K562 (cell line): ENCODE measurements at regions not wholly inside any gene's neighbourhood (a gene's known extent, or its start where the extent isn't known, plus 50 kb on each side); places are given as distances from the start of the nearest gene placed in this dataset.

Experiments used
- CEBPZ ChIP-seq: fragments of 150-350 bp; IDR thresholded peaks from 2 replicates; pipeline ENCODE4 v1.6.1; 2014; ENCODE audit warnings: low read depth, mild to moderate bottlenecking, low read length, borderline replicate concordance
- DMBX1 ChIP-seq: fragments of 250-450 bp; sonication (Bioruptor Pico); IDR thresholded peaks from 2 replicates; pipeline ENCODE4 v1.8.0; 2022; ENCODE audit warnings: inconsistent platforms, mild to moderate bottlenecking, moderate library complexity, borderline replicate concordance
- KDM2B ChIP-seq: fragments of 250-450 bp; sonication (Bioruptor Pico); IDR thresholded peaks from 2 replicates; pipeline ENCODE4 v1.8.0; 2021; ENCODE audit warnings: mild to moderate bottlenecking, moderate library complexity
- KHSRP ChIP-seq: fragments of 450-650 bp; IDR thresholded peaks from 2 replicates; pipeline ENCODE4 v1.6.1; 2017
- NFE2L1 ChIP-seq: fragments of 450-650 bp; IDR thresholded peaks from 2 replicates; pipeline ENCODE4 v1.6.1; 2016; ENCODE audit warnings: missing genetic modification characterization, low read depth, mild to moderate bottlenecking, missing compliant biosample characterization, moderate library complexity, borderline replicate concordance
- PHF20 ChIP-seq: fragments of 450-650 bp; IDR thresholded peaks from 2 replicates; pipeline ENCODE4 v1.6.1; 2018; ENCODE audit not compliant: partially characterized antibody
- POLR2H ChIP-seq: IDR thresholded peaks from 2 replicates; pipeline ENCODE4 v1.6.1; 2016; ENCODE audit warnings: missing genetic modification characterization, low read depth, mild to moderate bottlenecking, control low read depth, missing compliant biosample characterization, moderate library complexity
- POLR3A ChIP-seq: IDR thresholded peaks from 2 replicates; pipeline ENCODE4 v1.6.1; 2011; ENCODE audit warnings: borderline replicate concordance, mild to moderate bottlenecking, moderate library complexity; ENCODE audit not compliant: insufficient read length, insufficient read depth; ENCODE audit errors: extremely low read depth
- ZFP30 ChIP-seq: fragments of 250-450 bp; sonication (Bioruptor Pico); IDR thresholded peaks from 2 replicates; pipeline ENCODE4 v1.8.0; 2022; ENCODE audit warnings: moderate library complexity, mild to moderate bottlenecking, inconsistent platforms, borderline replicate concordance
- ZNF197 ChIP-seq: fragments of 200-800 bp; sonication (Bioruptor generic); IDR thresholded peaks from 2 replicates; pipeline ENCODE4 v1.6.1; 2016; ENCODE audit warnings: low read depth, missing genetic modification characterization, missing compliant biosample characterization
- ZNF511 ChIP-seq: sonication (generic); formaldehyde crosslinking; IDR thresholded peaks from 2 replicates; pipeline ENCODE4 v1.8.0; 2022; ENCODE audit warnings: mild to moderate bottlenecking, missing genetic modification reagents

DNA sequence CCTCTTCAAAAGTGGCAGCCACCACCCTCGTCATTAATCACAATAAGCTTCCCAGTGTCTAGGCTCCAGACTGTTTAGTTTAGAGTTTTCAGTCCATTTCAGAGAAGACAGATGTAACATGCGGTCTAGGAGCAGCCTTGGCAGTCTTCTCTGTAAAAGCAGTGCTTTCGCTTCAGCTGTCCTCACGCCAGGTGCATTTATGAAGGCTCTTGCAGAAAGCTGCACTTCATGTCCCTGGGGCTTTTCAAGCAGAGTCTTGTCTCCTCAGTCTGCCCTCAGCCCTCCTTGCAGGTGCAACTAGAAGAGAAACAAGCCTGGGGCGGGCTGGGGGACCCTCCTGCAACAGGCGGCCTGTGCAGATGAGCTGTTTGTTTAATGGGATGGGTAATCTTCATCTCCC, 281.9 kb downstream of the DRD1 start (continued):
- TF ChIP-seq PHF20 (no peak), ZFP30 (CRISPR knock-in tag) (no peak), POLR2H (tag) (no peak), POLR3A (no peak), CEBPZ (no peak), KHSRP (no peak), DMBX1 (CRISPR knock-in tag) (no peak), KDM2B (CRISPR knock-in tag) (no peak), ZNF197 (no peak), ZNF511 (no peak), NFE2L1 (no peak)
- TF ChIP-seq, all 486 proteins: peak for 0
